ENCODE measurements at regions not wholly inside any gene's neighbourhood (a gene's known extent, or its start where the extent isn't known, plus 50 kb on each side); places are given as distances from the start of the nearest gene placed in this dataset.

GRCh38 chr18:24876266-24876665 lies 415.8 kb downstream of the HRH4 start:
- H4K8ac ChIP-seq (replicated peaks; ENCODE audit: insufficient read length, low read depth, low read length), result no peak overlapping the region
- no peak overlapping the region for H2AFZ ChIP-seq (ENCODE audit: low read length)
- no peak overlapping the region for H3K14ac ChIP-seq (ENCODE audit: insufficient read depth, low read length)
- H3K4me2 ChIP-seq (ENCODE audit: insufficient read depth, insufficient read length, low read length), result no peak overlapping the region
- no CpG with 5 or more reads among the region's 5 CpGs for WGBS (ENCODE audit: extremely low coverage, insufficient read length, low lambda C conversion rate)
- no peaks in the 10 kb centered on the region for H3K23me2 ChIP-seq (ENCODE audit: insufficient read length, low read depth, low read length, poor library complexity, severe bottlenecking)
- H3T11ph ChIP-seq (ENCODE audit: low read length), result no peak overlapping the region
- H2AK5ac ChIP-seq (ENCODE audit: insufficient read length, low read length), result no peak overlapping the region
- H3K79me1 ChIP-seq (ENCODE audit: insufficient read depth, low read depth, low read length, poor library complexity, severe bottlenecking), result no peaks in the 10 kb centered on the region
- H3K27me3 ChIP-seq (ENCODE audit: insufficient read depth, low read length), result no peaks in the 10 kb centered on the region
- no peak overlapping the region for H2BK20ac ChIP-seq (ENCODE audit: low read depth, low read length, poor library complexity, severe bottlenecking)
- Mint-ChIP-seq H3K4me1 (peaks cover 14 to 22% of the 10 kb centered on the region in 2 experiments), H3K27ac (no peak overlapping the region), H3K4me3 (no peak overlapping the region), H3K9me3 (no peaks in the 10 kb centered on the region), H3K36me3 (ENCODE audit: insufficient read depth in 1 of 3, low read depth in 3 of 3) (no peaks in the 10 kb centered on the region; a peak in 1 of 7 replicates), H3K27me3 (ENCODE audit: low read depth) (peaks cover 6% of the 10 kb centered on the region)
- H3K27ac ChIP-seq (ENCODE audit: insufficient read length, low read depth, low read length), result no peak overlapping the region
- no peaks in the 10 kb centered on the region for H3K79me2 ChIP-seq (ENCODE audit: insufficient read depth, low read length)
- no peak overlapping the region for H2BK120ac ChIP-seq (ENCODE audit: low read depth, low read length, poor library complexity, severe bottlenecking)
- H4K91ac ChIP-seq (ENCODE audit: insufficient read length, low read depth, low read length), result no peak overlapping the region
- H2BK12ac ChIP-seq (ENCODE audit: insufficient read length, low read depth, low read length), result no peak overlapping the region
- H3K23ac ChIP-seq (ENCODE audit: insufficient read length, low read depth, low read length), result no peak overlapping the region
- no peak for DNase-seq
- H4K5ac ChIP-seq (ENCODE audit: insufficient read length, low read depth, low read length), result no peak overlapping the region
- no peak overlapping the region for H3K56ac ChIP-seq (ENCODE audit: insufficient read length, low read depth, low read length)
- no peak overlapping the region for H3K18ac ChIP-seq (ENCODE audit: insufficient read length, low read depth, low read length)
- H2BK15ac ChIP-seq (ENCODE audit: low read depth, low read length), result no peak overlapping the region
- H3K9me3 ChIP-seq (ENCODE audit: control insufficient read depth, low read depth, low read length), result no peaks in the 10 kb centered on the region
- no peaks in the 10 kb centered on the region for H3K4me1 ChIP-seq (ENCODE audit: insufficient read depth, low read length)
- no peak overlapping the region for H3K9ac ChIP-seq (ENCODE audit: extremely low read depth, insufficient read length, low read length)
- no peak for TF ChIP-seq CTCF (conservative IDR thresholded peaks at IDR 0.05)
- H2BK5ac ChIP-seq (ENCODE audit: insufficient read length, low read length), result no peak overlapping the region
- no peaks in the 10 kb centered on the region for H4K20me1 ChIP-seq (ENCODE audit: control insufficient read depth, insufficient read depth, insufficient read length)
- H3K4ac ChIP-seq (ENCODE audit: low read depth, low read length), result no peak overlapping the region
